ENCODE measurements at regions not wholly inside any gene's neighbourhood (a gene's known extent, or its start where the extent isn't known, plus 50 kb on each side); places are given as distances from the start of the nearest gene placed in this dataset.

DNA sequence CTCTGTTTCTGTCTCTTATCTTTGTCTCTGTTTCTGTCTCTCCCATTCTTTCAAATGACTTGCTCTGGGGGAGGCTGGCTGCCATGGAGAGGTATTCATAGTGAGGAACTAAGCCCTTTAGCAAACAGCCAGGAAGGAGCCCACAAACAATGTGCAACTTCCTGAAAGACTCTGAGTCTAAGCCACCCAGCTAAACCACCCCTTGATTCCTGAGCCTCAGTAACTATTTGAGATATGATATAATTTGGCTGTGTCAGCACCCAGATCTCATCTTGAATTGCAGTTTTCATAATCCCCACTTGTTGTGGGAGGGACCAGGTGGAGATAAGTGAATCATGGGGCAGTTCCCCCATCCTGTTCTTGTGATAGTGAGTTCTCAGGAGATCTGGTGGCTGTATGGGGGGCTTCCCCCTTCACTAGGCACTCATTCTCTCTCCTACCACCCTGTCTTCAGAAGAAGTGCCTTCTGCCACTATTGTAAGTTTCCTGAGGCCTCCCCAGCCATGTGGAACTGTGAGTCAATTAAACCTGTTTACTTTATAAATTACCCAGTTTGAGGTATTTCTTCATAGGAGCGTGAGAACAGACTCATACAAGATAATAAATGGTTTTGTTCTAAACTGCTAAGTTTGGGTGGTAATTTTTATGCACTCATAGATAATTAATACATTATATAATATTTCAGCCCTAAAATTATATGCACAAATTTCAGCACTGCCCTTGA lies 121.2 kb upstream of the FOXP2 start:
- in situ Hi-C loops (cut with HindIII; ENCODE audit: extremely low pct_ligation_motif_present, low pct_unique_long_range_greater_than_20kb) (no loop called here), intact Hi-C loops (cut with micrococcal nuclease; ENCODE audit: unreplicated experiment) (no loop called here)
- DNase-seq (ENCODE audit: low spot score) (no peak), ATAC-seq (no peak), FAIRE-seq (no peak)
- no peak overlapping the region for H2AFZ ChIP-seq (ENCODE audit: low read length)
- BruUV-seq (replicated peaks) = no TSS peak
- no peaks in the 10 kb centered on the region for H3K9me3 ChIP-seq (ENCODE audit: low read length)
- CTCF ChIA-PET (ENCODE audit: low intra/inter-chr PET ratio, low total read pairs) = no interaction called here
- no peak overlapping the region for H3K9ac ChIP-seq (ENCODE audit: insufficient read depth, low read depth, low read length)
- H3K4me1 ChIP-seq (ENCODE audit: insufficient read depth, low read length) = no peaks in the 10 kb centered on the region
- no peak overlapping the region for H3K27ac ChIP-seq (ENCODE audit: extremely low read length, insufficient read depth, low read length)
- no peak overlapping the region for H3K4me2 ChIP-seq (ENCODE audit: low read depth, low read length)
- no peaks in the 10 kb centered on the region for H3K79me2 ChIP-seq (ENCODE audit: insufficient read depth, low read length)
- no peak overlapping the region for H3K4me3 ChIP-seq (replicated peaks in 1 of 3; ENCODE audit: insufficient read depth in 1 of 3, low read depth in 2 of 3, low read length in 3 of 3)
- no peaks in the 10 kb centered on the region for H3K36me3 ChIP-seq (replicated peaks in 1 of 2; ENCODE audit: control insufficient read depth in 1 of 2, insufficient read depth in 2 of 2, low read length in 2 of 2)
- TF ChIP-seq ZNF3 (CRISPR knock-in tag; IDR thresholded peaks at IDR 0.05) (no peak), MBD4 (IDR thresholded peaks at IDR 0.05; ENCODE audit: borderline replicate concordance, low read length) (no peak), REL (CRISPR knock-in tag; conservative IDR thresholded peaks at IDR 0.05) (no peak), ZNF841 (CRISPR knock-in tag; IDR thresholded peaks at IDR 0.05; ENCODE audit: borderline replicate concordance) (no peak), MAFK (conservative IDR thresholded peaks at IDR 0.05 in 1 of 2, IDR thresholded peaks at IDR 0.05 in 1 of 2; ENCODE audit: low read length in 2 of 2) (peak; percentile 1 to 32; a peak in 1 of 4 replicates)
- H3K27me3 ChIP-seq (ENCODE audit: control insufficient read depth in 1 of 2, insufficient read depth in 2 of 2, low read length in 2 of 2) = no peaks in the 10 kb centered on the region
- 0% methylated on average over 1 of the region's 1 CpG for WGBS (ENCODE audit: low lambda C conversion rate)
- POLR2A ChIA-PET = no interaction called here
- H4K20me1 ChIP-seq (ENCODE audit: insufficient read depth, low read length) = no peaks in the 10 kb centered on the region

- BruUV-seq (replicated peaks) = no TSS peak
- DNase-seq (ENCODE audit: low spot score) (no peak), FAIRE-seq (no peak), ATAC-seq (no peak)
- no peak overlapping the region for H3K4me2 ChIP-seq (ENCODE audit: low read depth, low read length)
- no peaks in the 10 kb centered on the region for H3K27me3 ChIP-seq (ENCODE audit: control insufficient read depth in 1 of 2, insufficient read depth in 2 of 2, low read length in 2 of 2)
- WGBS (ENCODE audit: low lambda C conversion rate) = 4% methylated on average over 1 of the region's 1 CpG
- H3K9ac ChIP-seq (ENCODE audit: insufficient read depth, low read depth, low read length) = no peak overlapping the region
- H3K36me3 ChIP-seq (replicated peaks in 1 of 2; ENCODE audit: control insufficient read depth in 1 of 2, insufficient read depth in 2 of 2, low read length in 2 of 2) = no peaks in the 10 kb centered on the region
- H3K4me1 ChIP-seq (ENCODE audit: insufficient read depth, low read length) = no peaks in the 10 kb centered on the region
- ChIA-PET POLR2A (no interaction called here), CTCF (ENCODE audit: low intra/inter-chr PET ratio, low total read pairs) (no interaction called here)
- no peaks in the 10 kb centered on the region for H4K20me1 ChIP-seq (ENCODE audit: insufficient read depth, low read length)
- in situ Hi-C loops (cut with HindIII; ENCODE audit: extremely low pct_ligation_motif_present, low pct_unique_long_range_greater_than_20kb) (no loop called here), intact Hi-C loops (cut with micrococcal nuclease; ENCODE audit: unreplicated experiment) (no loop called here)
- H2AFZ ChIP-seq (ENCODE audit: low read length) = no peak overlapping the region
- H3K79me2 ChIP-seq (ENCODE audit: insufficient read depth, low read length) = no peaks in the 10 kb centered on the region
- no peak overlapping the region for H3K27ac ChIP-seq (ENCODE audit: extremely low read length, insufficient read depth, low read length)
- no peaks in the 10 kb centered on the region for H3K9me3 ChIP-seq (ENCODE audit: low read length)
- no peak for TF ChIP-seq ZNF337 (CRISPR knock-in tag; IDR thresholded peaks at IDR 0.05; ENCODE audit: borderline replicate concordance, low read depth)
- TF ChIP-seq ZNF362 (CRISPR knock-in tag; IDR thresholded peaks at IDR 0.05; ENCODE audit: borderline replicate concordance) = no peak
- TF ChIP-seq, protein P1, sequence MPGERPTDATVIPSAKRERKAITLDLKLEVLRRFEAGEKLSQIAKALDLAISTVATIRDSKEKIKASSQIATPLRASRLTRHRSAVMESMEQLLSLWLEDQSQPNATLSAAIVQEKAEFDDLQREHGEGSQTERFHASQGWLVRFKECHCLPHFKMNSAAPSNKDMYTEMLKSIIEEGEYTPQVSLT (CRISPR knock-in tag; IDR thresholded peaks at IDR 0.05; ENCODE audit: borderline replicate concordance, low read depth) = no peak
- TF ChIP-seq ERF (CRISPR knock-in tag; IDR thresholded peaks at IDR 0.05) = no peak
- TF ChIP-seq DMAP1 (CRISPR knock-in tag; IDR thresholded peaks at IDR 0.05) = no peak
- TF ChIP-seq ZNF207 (IDR thresholded peaks at IDR 0.05; ENCODE audit: borderline replicate concordance) = no peak
- no peak for TF ChIP-seq ZNF446 (CRISPR knock-in tag; IDR thresholded peaks at IDR 0.05)
- no peak for TF ChIP-seq ATRX (CRISPR knock-in tag; IDR thresholded peaks at IDR 0.05; ENCODE audit: borderline replicate concordance)
- no peak for TF ChIP-seq ZNF354B (CRISPR knock-in tag; IDR thresholded peaks at IDR 0.05)
- no peak for TF ChIP-seq HMG20A (CRISPR knock-in tag; IDR thresholded peaks at IDR 0.05; ENCODE audit: borderline replicate concordance)
- TF ChIP-seq FOXM1 (CRISPR knock-in tag; IDR thresholded peaks at IDR 0.05) = no peak
- no peak for TF ChIP-seq ZNF205 (CRISPR knock-in tag; IDR thresholded peaks at IDR 0.05)
- no peak for TF ChIP-seq ZNF567 (CRISPR knock-in tag; IDR thresholded peaks at IDR 0.05; ENCODE audit: borderline replicate concordance)
- no peak overlapping the region for H3K4me3 ChIP-seq (replicated peaks in 1 of 3; ENCODE audit: insufficient read depth in 1 of 3, low read depth in 2 of 3, low read length in 3 of 3)
Measured at GRCh38 chr7:114279901-114280300, 134.7 kb upstream of the FOXP2 start.
